NCI-H1436 treated with DMSO at 0.1 percent for 48 hours (cell line): ENCODE measurements at regions not wholly inside any gene's neighbourhood (a gene's known extent, or its start where the extent isn't known, plus 50 kb on each side); places are given as distances from the start of the nearest gene placed in this dataset.
"Not testable (repeated sequence)": the region's sequence is repeated elsewhere in the genome, so short reads cannot be mapped to it uniquely, and the experiment has no call there.

Experiments
- DNase-seq: peaks from one replicate; lab custom pipeline; 2025; lab: John Stamatoyannopoulos, UW

DNA sequence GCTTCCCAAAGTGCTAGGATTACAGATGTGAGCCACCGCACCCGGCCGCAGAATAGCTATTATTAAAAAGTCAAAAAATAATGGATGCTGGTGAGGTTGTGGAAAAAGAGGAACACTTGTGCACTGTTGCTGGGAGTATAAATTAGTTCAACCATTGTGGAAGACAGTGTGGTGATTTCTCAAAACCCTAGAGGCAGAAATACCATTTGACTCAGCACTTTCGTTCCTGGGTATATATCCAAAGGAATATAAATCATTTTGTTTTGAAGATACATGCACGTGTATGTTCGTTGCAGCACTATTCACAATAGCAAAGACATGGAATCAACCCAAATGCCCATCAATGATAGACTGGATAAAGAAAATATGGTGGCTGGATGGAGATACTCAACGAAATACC is 132.1 kb upstream of the MED13 start:
- not testable (repeated sequence) for DNase-seq

DNA sequence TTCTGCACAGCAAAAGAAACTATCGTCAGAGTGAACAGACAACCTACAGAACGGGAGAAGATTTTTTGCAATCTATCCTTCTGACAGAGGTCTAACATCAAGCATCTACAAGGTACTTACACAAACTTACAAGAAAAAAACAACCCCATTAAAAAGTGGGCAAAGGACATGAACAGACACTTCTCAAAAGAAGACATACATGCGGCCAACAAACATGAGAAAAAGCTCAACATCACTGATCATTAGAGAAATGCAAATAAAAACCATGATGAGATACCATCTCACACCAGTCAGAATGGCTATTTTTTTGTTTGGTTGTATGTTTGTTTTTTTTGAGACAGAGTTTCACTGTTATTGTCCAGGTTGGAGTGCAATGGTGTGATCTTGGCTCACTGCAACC is 131.5 kb upstream of the MED13 start:
- DNase-seq: not testable (repeated sequence)

DNA sequence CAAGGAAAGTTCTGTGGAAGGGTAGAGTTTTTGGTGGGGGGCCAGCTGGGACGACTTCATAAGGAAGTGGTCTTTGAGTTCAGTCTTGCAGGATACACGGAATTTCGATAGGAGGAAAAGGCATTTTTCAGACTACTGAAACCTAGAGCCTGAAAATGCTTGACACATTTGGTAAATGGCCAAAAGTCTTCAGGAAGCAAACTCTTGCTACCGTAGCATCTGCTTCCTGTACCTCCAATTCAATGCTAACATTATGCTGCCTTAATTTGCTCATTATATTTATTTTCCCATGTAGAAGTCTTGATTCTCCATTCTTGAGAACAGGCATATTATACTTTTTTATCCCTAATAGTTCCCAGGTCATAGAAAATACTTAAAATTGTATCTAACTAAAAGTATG is 129.3 kb upstream of the MED13 start:
- no peak for DNase-seq

DNA sequence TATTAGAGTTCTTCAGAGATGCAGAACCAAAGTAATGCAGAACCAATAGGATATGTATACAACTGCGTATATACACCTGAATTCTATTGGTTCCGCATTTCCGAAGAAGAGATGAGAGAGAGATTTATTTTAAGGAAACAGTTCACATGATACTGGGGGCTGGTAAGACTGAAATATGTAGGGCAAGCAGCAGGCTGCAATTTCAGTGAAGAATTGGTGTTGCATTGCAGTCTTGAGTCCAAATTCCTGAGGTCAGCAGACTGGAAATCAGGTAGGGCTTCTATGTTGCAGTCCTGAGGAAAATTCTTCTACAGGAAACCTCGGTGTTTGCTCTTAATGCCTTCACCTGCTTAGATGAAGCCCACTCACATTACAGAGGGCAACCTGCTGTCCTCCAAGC is 128.2 kb upstream of the MED13 start:
- DNase-seq: no peak

DNA sequence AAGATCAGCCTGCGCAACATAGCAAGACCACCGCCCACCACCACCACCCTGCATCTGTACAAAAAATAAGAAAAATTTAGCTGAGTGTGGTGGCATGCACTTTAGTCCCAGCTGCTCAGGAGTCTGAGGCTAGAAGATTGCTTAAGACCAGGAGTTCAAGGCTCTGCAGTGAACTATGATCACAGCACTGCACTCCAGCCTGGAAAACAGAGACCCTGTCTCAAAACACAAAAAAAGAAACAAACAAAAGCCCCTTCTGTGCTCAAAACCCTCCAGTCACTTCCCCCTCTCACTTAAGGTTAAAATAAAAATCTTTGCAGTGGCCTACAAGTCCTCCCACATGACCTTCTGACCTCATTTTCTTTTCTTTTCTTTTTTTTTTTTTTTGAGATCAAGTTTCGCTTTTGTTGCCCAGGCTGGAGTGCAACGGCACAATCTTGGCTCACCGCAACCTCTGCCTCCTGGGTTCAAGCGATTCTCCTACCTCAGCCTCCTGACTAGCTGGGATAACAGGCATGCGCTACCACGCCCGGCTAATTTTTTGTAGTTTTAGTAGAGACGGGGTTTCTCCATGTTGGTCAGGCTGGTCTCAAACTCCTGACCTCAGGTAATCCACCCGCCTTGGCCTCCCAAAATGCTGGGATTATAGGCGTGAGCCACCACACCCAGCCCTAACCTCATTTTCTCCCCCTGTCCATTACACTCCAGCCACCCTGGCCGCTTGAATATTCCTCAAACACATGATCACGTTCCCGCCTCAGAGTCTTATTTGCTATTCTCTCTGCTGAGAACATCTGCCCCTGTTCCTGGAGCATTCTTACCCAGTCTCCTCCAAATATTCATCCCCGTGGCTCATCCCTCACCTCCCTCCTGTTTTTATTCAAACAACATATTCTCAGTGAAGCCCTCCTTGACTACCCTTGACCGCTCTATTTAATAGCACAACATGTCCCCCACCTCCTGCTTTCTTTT is 126.6 kb upstream of the MED13 start:
- no peak for DNase-seq

DNA sequence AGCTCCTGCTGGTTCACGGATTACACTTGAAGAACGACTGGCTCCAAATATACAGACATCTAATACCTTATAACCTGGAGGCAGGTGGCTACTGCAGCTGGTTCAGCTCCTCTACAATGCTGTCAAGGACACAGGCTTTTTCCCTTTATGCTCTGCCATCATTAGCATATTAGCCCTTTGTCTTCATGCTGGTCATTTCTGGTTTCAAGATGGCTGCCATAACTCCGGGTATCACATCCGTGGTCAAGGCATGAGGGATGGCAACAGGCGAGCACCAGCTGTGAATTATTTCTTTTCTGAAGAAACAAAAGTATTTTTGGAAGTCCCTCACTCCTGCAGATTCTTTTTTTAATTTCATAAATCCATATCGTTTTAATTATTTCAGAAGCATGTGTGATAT is 124.3 kb upstream of the MED13 start:
- DNase-seq: no peak

DNA sequence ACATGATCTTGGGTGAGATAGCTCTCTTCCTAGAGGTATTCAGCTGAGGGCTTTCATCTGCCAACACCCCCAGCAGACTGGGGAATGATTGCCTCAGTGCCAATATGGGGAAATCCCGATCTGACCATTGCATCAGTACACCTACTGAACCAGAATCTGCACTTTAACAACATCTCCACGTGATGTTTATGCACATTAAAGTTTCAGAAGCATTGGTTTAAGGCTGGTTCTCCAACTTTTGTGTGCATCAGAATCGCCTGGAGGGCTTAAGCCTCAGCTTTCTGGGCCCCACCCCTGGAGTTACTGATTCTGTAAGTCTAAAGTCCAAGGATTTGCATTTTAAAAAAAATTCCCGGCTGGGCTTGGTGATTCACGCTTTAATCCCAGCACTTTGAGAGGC is 123.6 kb upstream of the MED13 start:
- DNase-seq: no peak

DNA sequence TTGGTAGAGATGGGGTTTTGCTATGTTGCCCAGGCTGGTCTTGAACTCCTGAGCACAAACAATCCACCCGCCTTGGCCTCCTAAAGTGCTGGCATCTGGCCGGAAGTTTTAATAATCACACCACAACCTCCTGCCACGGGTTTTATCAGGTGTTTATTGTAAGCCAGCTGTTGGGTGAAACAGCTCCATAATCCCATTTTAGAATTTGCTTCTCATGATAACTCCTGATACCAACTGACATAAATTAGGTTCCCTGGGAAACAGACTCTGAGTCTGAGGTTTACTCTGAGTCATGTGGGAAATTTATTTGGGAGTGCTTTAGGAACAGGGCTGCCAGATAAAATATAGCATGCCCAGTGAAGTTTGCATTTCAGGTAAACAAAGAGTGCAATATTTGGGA is 122.6 kb upstream of the MED13 start:
- no peak for DNase-seq

DNA sequence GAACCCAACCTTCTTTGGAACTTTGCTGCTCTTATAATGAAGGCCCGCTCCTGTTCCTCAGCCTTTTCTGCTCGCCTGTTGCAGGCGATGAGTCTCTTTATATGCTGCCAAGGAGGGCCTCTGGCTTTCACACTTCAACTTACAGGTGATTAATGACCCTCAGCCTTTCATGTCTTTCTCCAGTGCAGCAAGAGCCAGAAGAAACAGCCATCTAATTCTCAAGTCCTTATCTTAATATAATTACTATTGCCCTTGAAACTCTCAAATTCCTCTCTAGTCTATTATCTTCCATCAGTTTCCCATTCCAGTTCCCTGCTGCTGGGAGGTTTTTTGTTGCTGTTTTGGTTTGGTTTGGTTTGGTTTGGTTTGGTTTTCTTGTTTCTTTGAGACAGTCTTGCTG is 121.8 kb upstream of the MED13 start:
- DNase-seq: no peak

DNA sequence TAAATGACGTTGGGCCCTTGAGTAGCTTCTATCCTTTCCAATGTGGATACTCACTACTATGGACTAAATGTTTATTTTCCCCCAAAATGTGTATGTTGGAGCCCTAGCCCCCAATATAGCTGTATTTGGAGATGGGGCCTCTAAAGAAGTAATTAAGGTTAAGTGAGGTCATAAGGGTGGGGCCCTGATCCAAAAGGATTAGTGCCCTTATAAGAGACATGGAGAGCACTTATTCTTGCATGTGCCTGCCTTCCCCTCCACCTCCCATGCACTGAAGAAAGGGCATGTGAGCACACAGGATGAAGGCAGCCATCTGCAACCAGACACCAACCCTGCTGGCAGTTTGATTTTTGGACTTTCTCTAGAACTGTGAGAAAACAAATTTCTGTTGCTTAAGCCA is 115.7 kb upstream of the MED13 start:
- DNase-seq: no peak

DNA sequence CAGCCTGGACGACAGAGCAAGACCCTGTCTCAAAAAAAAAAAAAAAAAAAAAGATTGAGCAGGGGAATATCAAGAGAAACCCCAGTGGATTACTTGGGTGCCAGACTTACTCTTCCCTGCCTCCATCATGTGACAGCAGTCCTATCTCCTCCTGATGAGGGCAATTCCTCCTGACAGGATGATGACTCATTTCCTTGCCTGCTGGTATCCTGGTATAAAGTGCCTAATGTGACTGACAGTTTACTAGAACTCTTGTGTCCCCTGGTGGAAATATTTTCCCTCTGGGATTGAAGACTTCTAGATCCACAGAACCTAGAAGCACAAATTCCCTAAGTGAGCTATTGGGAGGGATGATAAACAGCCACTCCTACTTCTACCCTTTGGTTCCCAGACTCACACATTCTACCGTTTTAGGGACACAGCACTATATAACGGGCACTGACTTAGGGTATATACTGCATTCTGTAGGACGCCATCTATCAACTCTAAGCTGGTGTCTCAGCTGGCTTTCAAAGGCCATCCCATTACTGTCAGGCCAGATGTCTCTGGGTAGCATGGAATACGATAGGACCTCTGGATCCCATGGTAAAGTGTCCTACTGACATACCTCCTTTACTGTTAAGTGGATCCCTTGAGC is 114.6 kb upstream of the MED13 start:
- DNase-seq: peak; percentile 1

DNA sequence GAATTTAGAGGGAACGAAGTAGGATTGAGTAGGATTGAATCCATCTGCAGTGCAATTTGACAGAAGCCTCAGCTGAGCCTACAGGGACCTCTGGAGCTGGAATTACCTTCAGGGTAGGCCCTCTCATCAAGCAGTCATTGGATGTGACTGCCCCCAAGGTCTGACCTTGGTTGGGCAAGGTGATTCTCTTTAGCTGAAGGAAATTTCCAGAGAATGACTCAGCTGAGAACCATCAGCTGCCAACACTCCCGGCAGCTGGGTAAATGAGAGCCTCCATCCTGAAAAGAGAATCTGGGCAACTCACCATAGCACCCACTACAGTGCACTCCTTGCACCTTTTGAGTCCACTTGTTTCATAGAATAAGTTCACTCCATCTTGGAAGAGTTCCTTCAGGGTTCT is 113.5 kb upstream of the MED13 start:
- no peak for DNase-seq

DNA sequence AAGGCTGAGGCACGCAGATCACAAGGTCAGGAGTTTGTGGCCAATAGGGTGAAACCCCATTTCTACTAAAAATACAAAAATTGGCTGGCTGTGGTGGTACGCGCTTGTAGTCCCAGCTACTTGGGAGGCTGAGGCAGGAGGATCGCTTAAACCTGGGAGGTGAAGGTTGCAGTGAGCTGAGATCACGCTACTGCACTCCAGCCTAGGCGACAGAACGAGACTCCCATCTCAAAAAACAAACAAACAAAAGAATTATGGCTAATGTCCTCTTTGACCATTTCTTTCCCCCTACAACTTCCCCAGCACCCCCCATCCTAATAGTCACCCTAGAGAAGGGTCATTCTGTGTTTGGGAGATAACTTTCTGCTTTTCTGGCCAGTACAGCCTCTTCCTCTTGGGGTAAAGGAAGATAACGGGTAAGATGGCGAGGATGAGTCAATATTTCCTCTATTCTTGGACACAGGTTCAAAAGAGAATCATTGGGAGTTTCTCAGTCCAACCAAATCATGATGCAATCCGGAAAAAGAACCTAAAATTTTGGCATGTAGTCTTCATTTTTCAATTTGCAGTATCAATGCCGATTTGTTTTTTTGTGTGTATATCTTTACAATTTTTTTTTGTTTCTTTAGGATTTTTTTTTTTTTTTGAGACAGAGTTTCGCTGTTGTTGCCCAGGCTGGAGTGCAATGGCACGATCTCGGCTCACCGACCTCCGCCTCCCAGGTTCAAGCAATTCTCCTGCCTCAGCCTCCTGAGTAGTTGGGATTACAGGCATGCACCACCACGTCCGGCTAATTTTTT is 107.6 kb upstream of the MED13 start:
- no peak for DNase-seq

DNA sequence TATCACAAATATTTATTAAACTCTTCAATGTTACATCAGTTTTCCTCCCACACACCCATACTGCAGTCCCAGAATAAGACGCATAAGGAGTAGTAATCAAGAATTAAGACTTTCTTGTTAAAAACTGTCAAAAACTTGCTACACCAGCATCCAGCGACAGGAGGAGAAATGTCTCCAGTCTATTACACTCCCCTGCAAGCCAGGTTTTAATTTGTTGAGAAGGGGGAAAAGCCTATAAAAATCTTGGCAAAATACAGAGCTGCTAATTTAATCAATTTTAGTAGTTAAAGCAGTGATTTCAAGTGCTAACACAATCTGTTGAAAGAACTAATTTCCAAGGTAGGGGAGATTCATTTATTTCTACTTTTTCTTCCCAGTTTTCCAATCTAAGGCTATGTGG is 102.0 kb upstream of the MED13 start:
- DNase-seq: no peak

DNA sequence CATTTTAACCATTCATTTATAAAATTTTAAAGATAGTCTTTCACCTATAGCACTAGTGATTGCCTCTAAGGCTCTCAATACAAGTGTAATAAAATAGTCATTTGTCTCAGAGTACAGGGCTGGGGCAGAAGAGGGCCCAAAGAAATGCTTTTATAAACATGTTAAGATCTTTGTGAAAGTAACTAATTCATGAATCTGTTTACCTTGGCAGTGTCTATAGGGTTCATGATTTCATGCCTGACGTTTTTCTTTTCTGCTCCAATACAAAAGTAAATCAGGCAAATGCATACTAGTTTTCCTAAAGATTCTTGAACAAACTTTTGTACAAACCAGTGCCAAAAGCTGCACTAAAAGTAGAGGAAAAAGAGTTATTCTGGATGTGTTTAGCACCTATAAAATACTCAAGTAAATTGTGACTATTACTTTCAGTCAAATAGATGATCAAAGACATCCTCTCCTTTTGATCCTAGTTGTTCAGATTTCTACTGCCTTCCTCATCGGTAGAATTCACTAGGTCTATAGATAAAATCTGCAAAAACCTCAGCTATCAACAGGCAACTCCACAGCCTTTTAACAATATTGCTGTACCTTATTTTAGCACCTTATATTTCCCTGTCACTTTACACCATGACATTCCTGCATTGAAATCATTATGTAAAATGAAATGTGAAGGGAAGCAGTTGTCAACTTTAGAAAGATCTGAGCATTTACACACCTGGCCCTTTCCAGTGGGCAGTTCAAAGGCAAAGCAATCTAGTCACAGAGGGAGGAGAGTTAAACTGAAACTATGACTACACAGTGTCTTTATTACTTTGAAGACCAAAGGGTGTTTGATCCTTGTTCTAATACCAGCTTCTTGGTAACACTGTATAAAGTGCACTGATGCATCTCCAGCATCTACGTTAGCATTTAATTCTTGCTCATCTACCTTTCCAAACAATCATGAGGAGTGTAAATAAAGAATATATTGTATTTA is 100.0 kb upstream of the MED13 start:
- DNase-seq: no peak

DNA sequence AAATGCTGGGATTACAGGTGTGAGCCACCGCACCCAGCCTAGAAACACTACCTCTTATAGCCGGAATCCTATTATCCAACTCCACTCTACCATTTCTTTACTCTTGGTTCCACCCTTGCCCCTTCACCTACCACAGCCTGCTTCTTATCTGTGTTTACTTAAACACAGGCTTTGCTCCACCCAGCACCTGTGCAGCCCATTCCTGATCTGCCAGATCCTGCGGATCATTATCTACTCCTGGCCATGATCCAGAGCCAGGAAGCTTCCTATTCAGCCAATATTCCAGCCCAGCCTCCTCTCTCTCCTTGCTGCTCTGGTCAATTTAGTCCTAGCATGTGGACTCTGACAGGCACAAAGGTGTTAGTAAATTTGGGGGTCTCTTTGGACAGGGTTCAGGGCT is 98.8 kb upstream of the MED13 start:
- DNase-seq: no peak

DNA sequence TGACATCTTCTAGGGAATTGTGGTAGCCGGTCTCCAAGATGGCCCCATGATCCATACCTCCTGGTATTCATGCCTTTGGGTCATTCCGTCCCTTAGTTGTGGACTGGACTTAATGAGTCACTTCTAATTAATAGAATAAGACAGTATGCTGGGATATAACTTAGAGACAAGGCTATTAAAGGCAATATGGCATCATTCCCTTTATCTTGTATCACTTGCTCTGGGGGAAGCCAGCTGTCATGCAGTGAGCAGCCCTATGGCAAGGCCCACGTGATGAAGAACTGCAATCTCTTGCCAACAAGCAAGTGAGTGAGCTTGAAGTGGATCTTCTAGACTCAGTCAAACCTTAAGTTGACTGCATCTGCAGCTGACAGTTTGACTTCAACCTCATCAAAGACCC is 97.8 kb upstream of the MED13 start:
- DNase-seq: no peak

DNA sequence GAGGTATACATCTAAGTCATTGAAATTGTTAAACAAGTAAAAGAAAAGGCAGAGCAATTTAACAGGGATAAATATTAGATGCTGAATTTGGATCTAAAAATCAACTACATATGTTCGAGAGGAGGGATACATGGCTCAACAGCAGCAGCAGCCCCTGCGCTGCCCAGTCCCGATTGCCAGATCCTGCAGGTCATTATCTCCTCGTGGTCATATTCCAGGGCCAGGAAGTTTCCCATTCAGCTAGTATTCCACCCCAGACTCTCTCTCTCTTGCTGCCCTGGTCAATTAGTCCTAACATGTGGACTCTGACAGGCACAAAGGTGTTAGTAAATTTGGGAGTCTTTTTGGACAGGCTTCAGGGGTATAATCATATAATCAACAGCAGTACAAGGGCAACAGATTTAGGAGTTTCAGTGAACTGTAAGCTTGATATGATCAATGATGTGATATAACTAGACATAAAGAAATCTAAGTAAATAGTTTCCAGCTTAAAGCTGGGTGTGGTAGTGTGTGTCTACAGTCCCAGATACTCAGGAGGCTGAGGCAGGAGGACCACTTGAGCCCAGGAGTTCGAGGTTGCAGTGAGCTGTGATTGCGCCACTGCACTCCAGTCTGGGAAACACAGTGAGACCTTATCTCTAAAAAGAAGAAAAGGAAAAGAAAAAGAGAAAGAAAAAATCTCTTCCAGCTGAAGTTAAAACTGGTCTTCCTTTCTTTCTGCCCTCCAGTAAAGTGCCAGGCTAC is 96.5 kb upstream of the MED13 start:
- DNase-seq: no peak

DNA sequence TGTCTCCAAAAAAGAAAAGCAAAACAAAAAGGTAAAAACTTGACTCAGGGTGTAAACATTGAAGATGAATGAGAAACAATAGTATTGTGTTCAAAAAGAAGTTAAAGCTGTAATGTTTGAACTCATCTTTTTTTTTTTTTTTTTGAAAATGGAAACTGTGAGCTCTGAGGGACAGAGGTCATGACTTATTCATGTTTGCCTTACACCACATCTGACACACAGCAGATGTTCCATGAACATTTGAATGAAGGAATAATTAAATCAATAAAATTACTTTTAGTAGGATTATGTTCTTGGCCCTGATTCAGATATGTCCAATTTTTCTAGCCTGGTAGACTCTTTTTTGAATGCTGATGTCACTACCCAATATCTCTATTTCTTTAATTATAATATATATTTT is 95.7 kb upstream of the MED13 start:
- no peak for DNase-seq

DNA sequence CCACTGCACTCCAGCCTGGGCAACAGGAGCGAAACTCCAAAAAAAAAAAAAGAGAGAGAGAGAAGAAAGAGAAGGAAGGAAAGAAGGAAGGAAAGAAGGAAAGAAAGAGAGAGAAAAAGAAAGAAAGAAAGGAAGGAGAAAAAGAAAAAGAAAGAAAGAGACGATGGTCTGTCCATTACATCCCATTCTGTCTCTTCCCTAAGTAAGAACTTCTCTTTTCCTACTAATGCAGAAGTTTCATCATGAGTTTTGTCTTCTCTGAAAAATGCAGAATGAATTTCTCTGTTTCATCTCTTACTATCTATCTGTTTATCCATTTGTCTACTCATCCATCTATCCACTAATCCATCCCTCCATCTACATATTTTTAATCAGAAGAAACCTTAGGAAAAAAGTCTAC is 94.9 kb upstream of the MED13 start:
- DNase-seq: no peak

DNA sequence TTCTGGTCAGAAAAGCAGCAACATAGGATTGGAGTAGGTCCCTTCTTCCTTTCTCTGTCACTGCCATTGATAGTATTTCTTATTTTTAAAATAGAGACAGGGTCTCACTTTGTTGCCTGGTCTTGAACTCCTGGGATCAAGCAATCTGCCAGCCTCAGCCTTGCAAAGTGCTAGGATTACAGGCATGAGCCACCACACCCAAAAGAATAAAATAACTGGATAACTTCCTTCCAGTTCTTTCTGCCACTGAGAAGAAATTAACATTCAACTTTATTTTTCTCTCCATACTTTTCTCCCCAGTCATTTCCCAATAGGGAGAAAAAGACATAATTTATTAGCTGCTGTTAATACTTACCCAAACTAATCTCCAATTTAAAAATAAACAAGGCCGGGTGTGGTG is 91.9 kb upstream of the MED13 start:
- DNase-seq: no peak
